Fibroblast of skin of back (primary cell): ENCODE measurements at regions not wholly inside any gene's neighbourhood (a gene's known extent, or its start where the extent isn't known, plus 50 kb on each side); places are given as distances from the start of the nearest gene placed in this dataset.
A peak's percentile ranks its signal among the peaks of the same experiment; 100 is the strongest.

Experiments
- DNase-seq: peaks from one replicate; pipeline ENCODE4 v3.0.0-alpha.2; 2013

GRCh38 chr10:30256084-30256483 is 93.0 kb downstream of the MTPAP start:
- DNase-seq: no peak

- DNase-seq: peak; percentile 13
Observed at GRCh38 chr10:30254926-30255325, 94.2 kb downstream of the MTPAP start.

GRCh38 chr10:30248728-30249127 is 100.3 kb downstream of the MTPAP start:
- DNase-seq: no peak

GRCh38 chr10:30247704-30248103 is 101.4 kb downstream of the MTPAP start:
- no peak for DNase-seq

GRCh38 chr10:30241422-30242110 is 107.5 kb downstream of the MTPAP start:
- no peak for DNase-seq

GRCh38 chr10:30238836-30239235 is 110.2 kb downstream of the MTPAP start:
- DNase-seq: no peak

GRCh38 chr10:30233186-30233959 is 115.7 kb downstream of the MTPAP start:
- DNase-seq: peak; percentile 64

- DNase-seq: no peak
Observed at GRCh38 chr10:30231709-30232108, 117.4 kb downstream of the MTPAP start.

GRCh38 chr10:30231071-30231652 is 117.9 kb downstream of the MTPAP start:
- DNase-seq: no peak

- DNase-seq: no peak
Observed at GRCh38 chr10:30229536-30229935, 119.5 kb downstream of the MTPAP start.

GRCh38 chr10:30228417-30229036 is 120.6 kb downstream of the MTPAP start:
- DNase-seq: peak; percentile 26

- DNase-seq: peak; percentile 16
Observed at GRCh38 chr10:30227481-30227880, 121.6 kb downstream of the MTPAP start.

- DNase-seq: peak; percentile 70
Observed at GRCh38 chr10:30219971-30220751, 128.9 kb downstream of the MTPAP start.

GRCh38 chr10:30216821-30217220 is 132.3 kb downstream of the MTPAP start:
- no peak for DNase-seq

- peak; percentile 71 for DNase-seq
Observed at GRCh38 chr10:30215623-30216022, 133.5 kb downstream of the MTPAP start.

- DNase-seq: peak; percentile 46
Observed at GRCh38 chr10:30215141-30215540, 133.9 kb downstream of the MTPAP start.

GRCh38 chr10:30210296-30210695 is 138.8 kb downstream of the MTPAP start:
- DNase-seq: no peak

- no peak for DNase-seq
Observed at GRCh38 chr10:30208330-30208729, 140.7 kb downstream of the MTPAP start.

GRCh38 chr10:30207485-30208052 is 141.5 kb downstream of the MTPAP start:
- peak; percentile 60 for DNase-seq

- no peak for DNase-seq
Observed at GRCh38 chr10:30200017-30200415, 140.6 kb upstream of the JCAD start.

GRCh38 chr10:30199376-30200016 is 140.1 kb upstream of the JCAD start:
- DNase-seq: no peak

- DNase-seq: no peak
Observed at GRCh38 chr10:30197186-30197585, 137.8 kb upstream of the JCAD start.
